HG03025 (cell line): ENCODE measurements at regions not wholly inside any gene's neighbourhood (a gene's known extent, or its start where the extent isn't known, plus 50 kb on each side); places are given as distances from the start of the nearest gene placed in this dataset.

Experiments used
- ATAC-seq: cut with Tn5 transposase; IDR thresholded peaks from one replicate; pipeline ENCODE4 v1.9.1; 2021; ENCODE audit warnings: mild to moderate bottlenecking, moderate library complexity; ENCODE audit not compliant: unreplicated experiment, low FRiP score

- no peak for ATAC-seq
Measured at GRCh38 chr20:24761220-24762065, 187.6 kb upstream of the CST7 start.

DNA sequence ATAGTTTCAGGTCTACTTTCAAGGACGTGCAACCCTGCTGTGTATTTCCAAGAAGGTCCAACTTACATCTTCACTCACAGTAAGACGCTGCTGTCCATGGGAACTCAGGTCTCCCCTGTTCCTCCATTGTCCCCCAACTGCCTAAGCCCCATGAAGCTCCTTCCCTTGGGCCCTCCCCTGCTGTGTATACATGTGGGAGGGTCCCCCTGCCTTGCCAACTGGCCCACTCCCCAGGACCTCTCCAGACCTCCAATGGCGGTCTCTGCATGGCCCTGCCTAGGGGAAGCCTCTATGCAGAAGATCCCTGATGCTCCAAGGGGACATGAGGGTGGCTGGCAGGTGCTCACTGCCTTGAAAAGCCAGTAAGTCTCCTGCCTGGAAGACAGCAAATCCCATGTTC, 186.7 kb upstream of the CST7 start:
- ATAC-seq, result no peak

DNA sequence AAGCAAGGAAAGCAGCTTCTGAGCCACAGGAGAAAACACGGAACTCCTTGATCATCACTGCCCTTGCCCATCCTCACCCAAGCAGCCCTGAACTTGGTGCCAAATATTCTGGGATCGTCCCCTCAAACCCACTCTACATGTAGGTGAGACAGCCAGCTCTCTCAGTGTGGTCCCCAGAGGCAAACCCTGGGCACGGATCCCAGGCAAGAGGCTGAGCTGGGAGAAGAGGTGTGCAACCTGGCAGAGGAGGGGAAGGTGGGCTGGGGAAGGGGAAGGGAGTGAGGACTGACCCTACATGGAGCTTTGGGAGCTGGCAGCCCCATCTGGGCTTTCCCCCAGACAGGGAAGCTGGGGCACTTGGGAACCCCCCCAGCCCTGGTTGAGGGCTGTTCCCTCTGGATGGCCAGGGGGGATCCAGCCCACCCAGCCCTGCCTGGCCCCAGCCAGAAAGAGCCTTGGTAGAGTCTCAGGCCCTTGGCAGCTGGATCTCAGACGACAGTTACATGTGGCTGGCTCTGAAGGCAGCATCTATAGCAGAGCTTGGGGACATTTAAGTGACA, 186.2 kb upstream of the CST7 start:
- ATAC-seq, result no peak

DNA sequence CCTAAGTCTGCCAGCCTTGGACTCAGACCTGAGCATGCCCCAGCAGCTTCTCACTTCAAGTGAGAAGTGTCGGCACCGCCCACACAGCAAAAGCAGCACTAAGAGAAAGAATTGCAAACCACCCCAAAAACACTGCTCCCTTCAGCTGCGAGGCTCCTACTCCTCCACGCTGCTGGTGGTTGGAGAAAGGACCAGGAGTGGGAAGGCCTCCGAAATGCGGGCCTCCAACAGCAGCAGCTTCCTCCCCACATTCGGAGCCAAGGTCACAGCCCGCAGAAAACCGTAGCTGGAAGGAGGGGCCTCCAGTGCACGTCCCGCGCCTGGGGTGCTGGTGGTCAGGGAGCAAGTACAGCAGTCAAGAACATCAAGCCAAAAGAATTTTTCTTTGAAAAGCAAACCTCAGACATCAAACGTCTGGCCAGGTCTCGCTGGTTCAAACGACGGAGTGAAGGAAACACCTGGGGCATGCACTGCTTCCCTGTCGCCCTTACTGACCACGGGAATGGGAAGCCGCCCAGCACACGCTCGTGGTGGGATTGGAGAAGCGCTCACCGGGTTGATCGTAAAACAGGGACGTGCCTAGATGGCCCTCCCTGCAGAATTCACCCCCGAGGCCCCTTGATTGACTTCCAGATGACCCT, 185.6 kb upstream of the CST7 start:
- no peak for ATAC-seq

- no peak for ATAC-seq
Measured at GRCh38 chr20:24764027-24764793, 184.9 kb upstream of the CST7 start.

- no peak for ATAC-seq
Measured at GRCh38 chr20:24764794-24765202, 184.3 kb upstream of the CST7 start.

- ATAC-seq, result no peak
Measured at GRCh38 chr20:24765316-24766142, 183.5 kb upstream of the CST7 start.

DNA sequence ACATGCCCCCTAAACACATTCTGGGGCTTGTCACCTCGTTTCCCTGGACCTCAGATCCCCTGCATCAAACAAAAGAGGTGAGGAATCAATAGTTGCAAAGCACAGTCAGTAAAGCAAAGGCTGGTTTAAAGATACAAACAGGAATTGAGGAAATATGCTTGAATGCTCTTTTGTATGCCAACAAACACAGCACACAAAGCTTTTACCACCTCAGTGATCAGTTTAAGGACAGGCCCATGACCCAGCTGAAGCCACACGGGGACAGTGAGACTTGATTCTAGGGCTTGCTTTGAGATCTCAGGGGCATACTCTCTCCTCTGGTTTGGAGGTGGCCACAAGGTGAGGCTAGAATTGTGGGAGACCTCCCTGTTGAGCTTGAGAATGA, 182.9 kb upstream of the CST7 start:
- no peak for ATAC-seq

DNA sequence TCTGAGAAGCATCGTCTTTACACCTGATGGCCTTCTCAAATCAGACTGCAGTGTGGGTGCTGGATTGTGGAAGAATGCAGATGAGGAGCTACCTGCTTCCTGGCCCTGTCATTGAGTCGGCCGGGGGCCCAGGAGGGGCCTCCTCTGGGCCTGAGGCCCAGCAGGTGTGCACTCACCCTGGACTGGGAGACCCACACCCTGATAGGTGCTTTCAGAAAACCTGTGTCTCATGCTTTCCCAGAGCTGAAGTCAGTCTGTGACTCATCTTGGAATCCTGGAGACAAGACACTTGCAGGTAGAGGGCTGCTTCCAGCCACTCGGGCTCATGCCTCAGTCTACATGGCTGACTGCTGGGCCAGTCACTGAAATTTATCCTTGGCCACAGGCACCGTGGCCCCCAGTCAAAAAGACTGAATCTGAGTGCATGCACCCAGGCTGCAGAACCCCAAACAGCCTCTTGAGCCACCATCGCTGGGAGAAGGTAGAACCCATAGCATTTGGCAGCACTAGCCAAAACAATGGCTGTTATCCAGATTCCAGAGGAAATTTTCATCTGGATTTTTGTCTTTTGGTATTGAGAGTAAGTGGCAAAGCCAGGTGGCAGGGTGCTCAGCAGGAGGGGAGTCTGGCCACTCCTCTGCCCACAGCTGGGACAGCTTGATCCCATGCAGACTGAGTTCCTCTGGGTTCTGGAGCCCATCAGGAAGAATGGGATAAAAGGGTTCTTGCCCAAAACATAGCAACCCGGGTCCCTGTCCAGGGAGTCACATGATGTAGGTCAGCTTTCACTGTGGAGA, 182.0 kb upstream of the CST7 start:
- no peak for ATAC-seq

- ATAC-seq, result no peak
Measured at GRCh38 chr20:24767623-24768100, 181.4 kb upstream of the CST7 start.

GRCh38 chr20:24768201-24768636, 180.8 kb upstream of the CST7 start:
- no peak for ATAC-seq

- ATAC-seq, result no peak
Measured at GRCh38 chr20:24768713-24769601, 180.1 kb upstream of the CST7 start.

DNA sequence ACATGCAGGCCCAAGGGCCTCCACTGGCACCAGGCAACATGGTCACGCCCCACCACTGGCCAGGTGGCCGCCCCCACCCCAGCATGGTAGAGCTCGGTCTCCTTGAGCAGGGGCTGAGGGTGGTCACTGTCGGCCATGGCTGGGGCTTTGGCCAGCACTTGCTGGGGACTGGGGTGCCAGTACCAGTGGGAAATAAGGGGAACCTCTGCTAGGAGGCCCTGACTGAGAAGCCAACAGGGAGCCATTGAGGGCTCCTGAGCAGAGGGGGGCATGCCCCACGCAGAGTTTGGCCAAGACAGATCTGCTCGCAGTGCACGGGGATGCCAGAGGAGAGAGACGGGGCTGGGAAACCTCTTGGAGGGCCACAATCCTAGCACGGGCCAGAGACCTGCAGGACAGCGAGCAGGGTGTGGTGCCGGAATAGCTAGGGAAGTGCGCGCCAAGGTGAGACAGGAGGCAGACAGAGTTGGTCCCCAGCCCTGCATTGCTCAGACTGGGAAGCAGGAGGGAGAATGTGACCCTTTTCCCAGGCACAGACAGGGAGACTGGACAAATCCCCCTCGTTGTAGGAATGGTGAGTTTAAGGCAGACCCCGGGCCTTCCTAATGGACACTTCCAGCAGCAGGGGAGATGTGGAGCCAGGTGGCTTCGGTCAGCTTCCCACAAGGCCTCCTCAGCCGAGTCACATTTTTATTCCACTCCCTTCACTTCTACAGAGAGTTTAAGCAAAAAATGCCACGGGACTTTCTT, 179.0 kb upstream of the CST7 start:
- ATAC-seq, result no peak

GRCh38 chr20:24770628-24771541, 178.2 kb upstream of the CST7 start:
- no peak for ATAC-seq

GRCh38 chr20:24771542-24772061, 177.5 kb upstream of the CST7 start:
- no peak for ATAC-seq

DNA sequence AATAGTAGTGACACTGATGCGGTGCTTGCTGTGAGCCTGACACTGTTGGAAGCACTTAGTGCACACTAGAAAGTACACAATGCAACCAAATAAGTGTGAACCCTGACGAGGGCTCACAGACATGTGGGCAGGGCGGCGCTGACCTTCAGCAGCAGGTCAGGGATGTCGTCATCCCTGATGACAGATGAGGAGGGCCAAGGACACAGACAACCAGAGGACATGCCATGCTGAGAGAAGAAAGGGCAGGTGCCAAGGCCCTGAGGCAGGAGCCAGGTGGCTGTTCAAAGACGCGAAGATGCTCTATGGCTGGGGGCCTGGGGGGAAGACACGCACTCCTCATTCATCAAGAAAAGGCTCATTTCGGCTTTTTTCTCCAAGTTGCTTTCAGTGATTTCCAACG, 176.4 kb upstream of the CST7 start:
- no peak for ATAC-seq
